ENCODE measurements at regions not wholly inside any gene's neighbourhood (a gene's known extent, or its start where the extent isn't known, plus 50 kb on each side); places are given as distances from the start of the nearest gene placed in this dataset.

GRCh38 chr14:101705733-101706508, 55.6 kb upstream of the PPP2R5C start:
- DNase-seq, result peak in 2 of 51 donors; percentile 7 to 17

- DNase-seq, result no peak
Observed at GRCh38 chr14:101706509-101707067, 54.9 kb upstream of the PPP2R5C start.

- DNase-seq, result peak in 20 of 51 donors; percentile 13 to 79 (median 32)
Observed at GRCh38 chr14:101707068-101707842, 54.3 kb upstream of the PPP2R5C start.

- DNase-seq, result no peak
Observed at GRCh38 chr14:101707863-101708620, 53.5 kb upstream of the PPP2R5C start.

GRCh38 chr14:101708853-101709532, 52.5 kb upstream of the PPP2R5C start:
- no peak for DNase-seq

- no peak for DNase-seq
Observed at GRCh38 chr14:101709533-101709881, 52.0 kb upstream of the PPP2R5C start.

- DNase-seq, result no peak
Observed at GRCh38 chr14:101709962-101710931, 51.3 kb upstream of the PPP2R5C start.

GRCh38 chr14:101711041-101711856, 50.3 kb upstream of the PPP2R5C start:
- no peak for DNase-seq
